Osteoblast (primary cell): ENCODE measurements at regions not wholly inside any gene's neighbourhood (a gene's known extent, or its start where the extent isn't known, plus 50 kb on each side); places are given as distances from the start of the nearest gene placed in this dataset.

Experiments
- DNase-seq: peaks from one replicate; pipeline ENCODE4 v3.0.0; 2011; ENCODE audit warnings: low spot score, mixed read lengths; ENCODE audit not compliant: insufficient read length; ENCODE audit errors: missing footprints
- H2AFZ ChIP-seq: 2 replicates; pipeline ENCODE4 v1.6.0; 2011; ENCODE audit warnings: mild to moderate bottlenecking, low read length
- H3K27ac ChIP-seq: 2 replicates; pipeline ENCODE4 v1.5.1; 2011; ENCODE audit warnings: mild to moderate bottlenecking, low read depth, low read length, moderate library complexity
- H3K27me3 ChIP-seq: 2 replicates; pipeline ENCODE4 v1.6.0; 2012; ENCODE audit warnings: mild to moderate bottlenecking, control low read depth, inconsistent platforms, low read length, moderate library complexity; ENCODE audit not compliant: insufficient read depth
- H3K36me3 ChIP-seq: 2 replicates; pipeline ENCODE4 v1.5.1; 2011; ENCODE audit warnings: mild to moderate bottlenecking, low read length, control low read depth, moderate library complexity; ENCODE audit not compliant: insufficient read depth
- H3K4me1 ChIP-seq: 2 replicates; pipeline ENCODE4 v1.5.1; 2011; ENCODE audit warnings: mild to moderate bottlenecking, low read length, control low read depth, moderate library complexity; ENCODE audit not compliant: insufficient read depth
- H3K4me2 ChIP-seq: 2 replicates; pipeline ENCODE4 v1.6.0; 2011; ENCODE audit warnings: mild to moderate bottlenecking, low read length; ENCODE audit not compliant: insufficient read depth
- H3K4me3 ChIP-seq: fragments of 200-600 bp; sonication (generic); 3 replicates; pipeline ENCODE4 v1.5.1; 2012; ENCODE audit warnings: mild to moderate bottlenecking, low read length, inconsistent platforms; ENCODE audit not compliant: insufficient read depth
- H3K79me2 ChIP-seq: 2 replicates; pipeline ENCODE4 v1.6.0; 2012; ENCODE audit warnings: mild to moderate bottlenecking, low read length, control low read depth, inconsistent platforms; ENCODE audit not compliant: insufficient read depth
- H3K9me3 ChIP-seq: 2 replicates; pipeline ENCODE4 v1.5.1; 2011; ENCODE audit warnings: low read depth, low read length, control low read depth
- H4K20me1 ChIP-seq: 2 replicates; pipeline ENCODE4 v1.6.0; 2012; ENCODE audit warnings: mild to moderate bottlenecking, low read length, control low read depth; ENCODE audit not compliant: insufficient read depth
- CTCF ChIP-seq: IDR thresholded peaks from 2 replicates; pipeline ENCODE4 v1.5.1; 2011; ENCODE audit warnings: mild to moderate bottlenecking, low read depth, low read length, moderate library complexity; ENCODE audit errors: extremely low read depth

DNA sequence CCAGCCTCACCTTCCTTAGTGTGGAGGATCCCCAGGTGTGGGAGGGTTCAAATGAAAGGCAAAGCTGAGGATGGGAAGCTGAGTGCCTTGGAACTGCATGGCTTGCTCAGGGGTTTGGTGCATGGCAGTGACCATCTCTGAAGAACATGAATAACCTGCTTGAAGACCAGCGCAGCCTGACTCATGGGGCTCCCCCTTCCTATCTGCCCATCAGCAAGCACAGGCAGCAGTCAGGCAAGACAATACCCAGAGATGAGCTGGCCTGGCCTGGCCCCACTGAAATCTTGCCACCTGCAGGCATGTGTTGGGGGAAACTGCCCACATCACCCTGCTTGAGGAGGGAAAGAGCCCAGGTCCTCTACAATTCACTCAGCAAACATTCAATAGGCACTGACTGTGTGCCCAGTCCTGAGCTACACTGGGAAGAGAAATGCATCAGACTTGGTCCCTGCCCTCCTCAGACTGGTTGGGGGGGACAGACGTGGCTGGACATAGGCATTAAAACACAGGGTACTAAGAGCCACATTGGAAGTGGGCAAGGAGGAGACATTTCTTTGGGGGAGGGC, 105.0 kb upstream of the ALDH1B1 start:
- H3K27ac ChIP-seq, result no peak overlapping the region
- no peak overlapping the region for H3K4me3 ChIP-seq
- H3K27me3 ChIP-seq, result no peaks in the 10 kb centered on the region
- no peak overlapping the region for H2AFZ ChIP-seq
- DNase-seq, result no peak
- no peaks in the 10 kb centered on the region for H3K36me3 ChIP-seq
- no peaks in the 10 kb centered on the region for H3K4me1 ChIP-seq
- H4K20me1 ChIP-seq, result no peaks in the 10 kb centered on the region
- no peaks in the 10 kb centered on the region for H3K79me2 ChIP-seq
- no peak for TF ChIP-seq CTCF
- no peaks in the 10 kb centered on the region for H3K9me3 ChIP-seq
- no peak overlapping the region for H3K4me2 ChIP-seq

DNA sequence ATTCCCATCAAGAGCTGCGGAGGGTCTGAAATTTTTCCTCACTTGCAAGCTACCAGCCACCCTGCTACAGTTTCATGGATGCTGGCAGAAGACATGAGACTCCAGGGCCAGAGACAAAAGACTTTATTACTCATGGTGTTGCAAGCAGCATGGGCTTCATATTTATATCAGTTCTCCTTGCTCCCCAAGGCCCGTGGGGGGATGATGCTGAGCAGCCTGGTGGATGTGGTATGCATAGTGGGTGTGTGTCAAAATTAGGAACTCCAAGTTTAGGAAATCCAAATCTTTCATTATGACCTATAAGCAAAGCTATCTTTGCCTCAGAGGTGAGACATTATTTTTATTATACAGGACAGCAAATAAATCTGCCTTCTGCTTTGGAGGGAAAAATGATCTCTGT, 105.7 kb upstream of the ALDH1B1 start:
- H3K79me2 ChIP-seq, result no peaks in the 10 kb centered on the region
- no peak overlapping the region for H3K27ac ChIP-seq
- peaks cover under 1% of the 10 kb centered on the region for H3K27me3 ChIP-seq
- H3K9me3 ChIP-seq, result no peaks in the 10 kb centered on the region
- no peak for TF ChIP-seq CTCF
- no peaks in the 10 kb centered on the region for H3K36me3 ChIP-seq
- no peak overlapping the region for H3K4me2 ChIP-seq
- H2AFZ ChIP-seq, result no peak overlapping the region
- H3K4me3 ChIP-seq, result no peak overlapping the region
- no peaks in the 10 kb centered on the region for H4K20me1 ChIP-seq
- no peak for DNase-seq
- no peaks in the 10 kb centered on the region for H3K4me1 ChIP-seq

- H3K36me3 ChIP-seq, result no peaks in the 10 kb centered on the region
- no peak for DNase-seq
Measured at GRCh38 chr9:38286357-38286756, 106.1 kb upstream of the ALDH1B1 start.

GRCh38 chr9:38285236-38285635, 107.3 kb upstream of the ALDH1B1 start:
- Histone ChIP-seq H3K79me2 (no peaks in the 10 kb centered on the region), H4K20me1 (no peaks in the 10 kb centered on the region), H3K4me2 (no peak overlapping the region), H3K27ac (no peak overlapping the region), H3K36me3 (no peaks in the 10 kb centered on the region), H3K4me1 (no peaks in the 10 kb centered on the region), H3K4me3 (no peak overlapping the region), H3K27me3 (peaks cover 7% of the 10 kb centered on the region), H3K9me3 (no peaks in the 10 kb centered on the region), H2AFZ (no peak overlapping the region)
- no peak for TF ChIP-seq CTCF
- DNase-seq, result no peak

More at GRCh38 chr9:38286357-38286756, 106.1 kb upstream of the ALDH1B1 start:
- Histone ChIP-seq H3K9me3 (no peaks in the 10 kb centered on the region), H3K4me2 (no peak overlapping the region), H3K27me3 (peaks cover 4% of the 10 kb centered on the region), H2AFZ (no peak overlapping the region), H4K20me1 (no peaks in the 10 kb centered on the region), H3K79me2 (no peaks in the 10 kb centered on the region), H3K4me3 (no peak overlapping the region), H3K4me1 (no peaks in the 10 kb centered on the region), H3K27ac (no peak overlapping the region)
- no peak for TF ChIP-seq CTCF
